CD14-positive monocyte (primary cell): ENCODE measurements at regions not wholly inside any gene's neighbourhood (a gene's known extent, or its start where the extent isn't known, plus 50 kb on each side); places are given as distances from the start of the nearest gene placed in this dataset.

Experiments used
- DNase-seq, 3 donors: peaks; one replicate each; pipeline ENCODE4 v3.0.0-alpha.2; 2011 to 2022
- H2AFZ ChIP-seq: 2 replicates; pipeline ENCODE4 v1.6.0; 2012; ENCODE audit warnings: mild to moderate bottlenecking, low read depth, low read length, inconsistent platforms; ENCODE audit not compliant: insufficient read depth, poor library complexity, severe bottlenecking
- H3K27ac ChIP-seq, 2 donors: 1 replicate in 1 of 2; 2 replicates in 1 of 2; pipeline ENCODE4 v1.5.1; 2012 to 2013; ENCODE audit warnings: low read length in 2 of 2, control low read depth in 1 of 2, inconsistent platforms in 1 of 2, low read depth in 1 of 2, mild to moderate bottlenecking in 1 of 2
- H3K27me3 ChIP-seq, 2 donors: one replicate each; pipeline versions ENCODE4 v1.6.0 to v1.6.1; 2011 to 2013; ENCODE audit warnings: low read length in 2 of 2; ENCODE audit not compliant: control insufficient read depth in 2 of 2, insufficient read depth in 2 of 2
- H3K36me3 ChIP-seq, 2 donors: replicated peaks in 1 of 2; 1 replicate in 1 of 2; 2 replicates in 1 of 2; pipeline versions ENCODE4 v1.5.1 to v1.6.1; 2012 to 2013; ENCODE audit warnings: low read length in 2 of 2, control low read depth in 1 of 2, inconsistent platforms in 1 of 2, mild to moderate bottlenecking in 1 of 2; ENCODE audit not compliant: insufficient read depth in 2 of 2, control insufficient read depth in 1 of 2
- H3K4me1 ChIP-seq, 2 donors: 1 replicate in 1 of 2; 2 replicates in 1 of 2; pipeline versions ENCODE4 v1.5.1 to v1.6.1; 2012 to 2013; ENCODE audit warnings: low read length in 2 of 2, control low read depth in 1 of 2, inconsistent platforms in 1 of 2, mild to moderate bottlenecking in 1 of 2, moderate library complexity in 1 of 2; ENCODE audit not compliant: insufficient read depth in 2 of 2, control insufficient read depth in 1 of 2
- H3K4me2 ChIP-seq: replicated peaks from 2 replicates; pipeline ENCODE3; 2012; ENCODE audit warnings: low read length, moderate library complexity, mild to moderate bottlenecking; ENCODE audit not compliant: poor library complexity, severe bottlenecking; ENCODE audit errors: extremely low read depth
- H3K4me3 ChIP-seq, 3 experiments: fragments of 200-600 bp in 1 of 3; sonication (generic) in 1 of 3; replicated peaks in 1 of 3; 1 replicate in 2 of 3; 2 replicates in 1 of 3; pipeline ENCODE4 v1.5.1; 2011 to 2013; ENCODE audit warnings: low read length in 3 of 3, mild to moderate bottlenecking in 3 of 3, control low read depth in 2 of 3, low read depth in 2 of 3, inconsistent platforms in 1 of 3, moderate library complexity in 1 of 3
- H3K79me2 ChIP-seq: 2 replicates; pipeline ENCODE4 v1.6.0; 2012; ENCODE audit warnings: mild to moderate bottlenecking, control low read depth, inconsistent platforms, low read length, moderate library complexity; ENCODE audit not compliant: insufficient read depth
- H3K9ac ChIP-seq: 2 replicates; pipeline ENCODE4 v1.6.0; 2017; ENCODE audit warnings: low read length, mild to moderate bottlenecking; ENCODE audit not compliant: insufficient read depth, poor library complexity, severe bottlenecking
- H3K9me3 ChIP-seq, 2 donors: replicated peaks in 1 of 2; 1 replicate in 1 of 2; 2 replicates in 1 of 2; pipeline versions ENCODE4 v1.5.1 to v1.6.1; 2012 to 2013; ENCODE audit warnings: low read length in 2 of 2, control low read depth in 1 of 2; ENCODE audit not compliant: control insufficient read depth in 1 of 2, insufficient read depth in 1 of 2
- H4K20me1 ChIP-seq: 2 replicates; pipeline ENCODE4 v1.6.0; 2012; ENCODE audit warnings: mild to moderate bottlenecking, low read length, control low read depth, moderate library complexity; ENCODE audit not compliant: insufficient read depth
- H3K27ac Mint-ChIP-seq, 7 donors: one replicate each; pipeline ENCODE4 v1.8.0; 2020; ENCODE audit warnings: mild to moderate bottlenecking in 7 of 7, mixed read lengths in 7 of 7, moderate library complexity in 6 of 7, inconsistent platforms in 2 of 7
- H3K27me3 Mint-ChIP-seq, 3 donors: one replicate each; pipeline ENCODE4 v1.8.0; 2021 to 2022; ENCODE audit warnings: low read depth in 3 of 3, mild to moderate bottlenecking in 3 of 3, mixed read lengths in 3 of 3, moderate library complexity in 3 of 3, inconsistent platforms in 1 of 3
- H3K36me3 Mint-ChIP-seq, 2 donors: one replicate each; pipeline ENCODE4 v1.8.0; 2020; ENCODE audit warnings: mixed read lengths in 2 of 2, inconsistent platforms in 1 of 2, mild to moderate bottlenecking in 1 of 2
- H3K4me1 Mint-ChIP-seq: one replicate; pipeline ENCODE4 v1.8.0; 2020; ENCODE audit warnings: mild to moderate bottlenecking, mixed read lengths
- H3K4me3 Mint-ChIP-seq, 2 donors: one replicate each; pipeline ENCODE4 v1.8.0; 2020; ENCODE audit warnings: mild to moderate bottlenecking in 2 of 2, mixed read lengths in 2 of 2, moderate library complexity in 1 of 2
- H3K9me3 Mint-ChIP-seq, 7 donors: one replicate each; pipeline ENCODE4 v1.8.0; 2020 to 2022; ENCODE audit warnings: mixed read lengths in 7 of 7, mild to moderate bottlenecking in 6 of 7, moderate library complexity in 6 of 7, inconsistent platforms in 2 of 7
- CTCF ChIP-seq: fragments of 200-600 bp; IDR thresholded peaks from one replicate; pipeline ENCODE4 v1.8.0; 2022; ENCODE audit warnings: antibody characterized with exemption, mild to moderate bottlenecking
- WGBS: methylation state at CpG from one replicate; pipeline ENCODE4 v1.1.5; 2013; ENCODE audit warnings: missing lambda C conversion rate; ENCODE audit not compliant: insufficient coverage; 5-methylcytosine and 5-hydroxymethylcytosine counted together
- intact Hi-C, 2 donors: fragments of 100-400 bp; cut with micrococcal nuclease; formaldehyde crosslinking; loops; one replicate each; pipeline versions ENCODE4 v1.15.0 to v1.15.1; 2023

DNA sequence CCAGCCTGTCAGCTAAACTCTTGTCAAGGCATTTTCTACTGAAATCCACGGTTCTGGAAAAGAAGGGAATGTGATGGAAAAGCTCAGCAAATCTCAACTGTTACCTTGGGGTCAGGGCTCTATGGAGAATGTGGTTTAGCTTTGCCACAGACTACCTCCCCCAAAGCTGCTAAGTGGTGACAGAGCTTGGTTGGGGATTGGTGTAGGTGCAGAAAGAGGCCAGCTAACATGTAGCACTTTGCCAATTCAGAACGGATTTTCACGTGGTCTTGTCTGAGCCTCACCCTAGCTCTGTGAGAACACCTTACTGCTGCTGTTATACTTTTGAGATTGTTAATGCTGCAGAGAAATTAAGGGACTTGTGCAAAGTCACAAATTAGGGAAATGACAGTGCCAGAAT lies 331.1 kb downstream of the RND3 start:
- no peak overlapping the region for H2AFZ ChIP-seq
- no peak for TF ChIP-seq CTCF
- intact Hi-C loops, result no loop called here
- Mint-ChIP-seq H3K4me3 (no peak overlapping the region), H3K27ac (no peak overlapping the region), H3K9me3 (peaks cover 0 to 11% (median 2%) of the 10 kb centered on the region in 7 donors), H3K27me3 (peaks cover 0 to 1% (median 0%) of the 10 kb centered on the region in 3 donors), H3K4me1 (no peaks in the 10 kb centered on the region), H3K36me3 (no peaks in the 10 kb centered on the region)
- DNase-seq, result no peak
- H3K4me3 ChIP-seq, result no peak overlapping the region
- H3K4me1 ChIP-seq, result no peaks in the 10 kb centered on the region
- H3K36me3 ChIP-seq, result no peaks in the 10 kb centered on the region
- H4K20me1 ChIP-seq, result no peaks in the 10 kb centered on the region
- H3K9me3 ChIP-seq, result no peaks in the 10 kb centered on the region
- no peak overlapping the region for H3K9ac ChIP-seq
- no peaks in the 10 kb centered on the region for H3K79me2 ChIP-seq
- WGBS, result no CpG with 5 or more reads among the region's 3 CpGs
- H3K4me2 ChIP-seq, result no peak overlapping the region
- no peak overlapping the region for H3K27ac ChIP-seq
- no peaks in the 10 kb centered on the region for H3K27me3 ChIP-seq

GRCh38 chr2:150154308-150154797 lies 333.1 kb downstream of the RND3 start:
- H3K27ac ChIP-seq, result no peak overlapping the region
- no peaks in the 10 kb centered on the region for H4K20me1 ChIP-seq
- H3K36me3 ChIP-seq, result no peaks in the 10 kb centered on the region
- H2AFZ ChIP-seq, result no peak overlapping the region
- Mint-ChIP-seq H3K36me3 (no peaks in the 10 kb centered on the region), H3K27ac (no peak overlapping the region), H3K27me3 (peaks cover 0 to 1% (median 0%) of the 10 kb centered on the region in 3 donors), H3K4me3 (no peak overlapping the region), H3K9me3 (peaks cover 0 to 7% (median 0%) of the 10 kb centered on the region in 7 donors), H3K4me1 (no peaks in the 10 kb centered on the region)
- no peaks in the 10 kb centered on the region for H3K4me1 ChIP-seq
- TF ChIP-seq CTCF, result no peak
- no peaks in the 10 kb centered on the region for H3K79me2 ChIP-seq
- no CpG with 5 or more reads among the region's 2 CpGs for WGBS
- H3K9ac ChIP-seq, result no peak overlapping the region
- H3K9me3 ChIP-seq, result no peaks in the 10 kb centered on the region
- H3K4me3 ChIP-seq, result no peak overlapping the region
- intact Hi-C loops, result no loop called here
- no peak overlapping the region for H3K4me2 ChIP-seq
- DNase-seq, result no peak
- no peaks in the 10 kb centered on the region for H3K27me3 ChIP-seq
